ENCODE measurements at regions not wholly inside any gene's neighbourhood (a gene's known extent, or its start where the extent isn't known, plus 50 kb on each side); places are given as distances from the start of the nearest gene placed in this dataset.

GRCh38 chr12:111175396-111176094 is 193.3 kb downstream of the PHETA1 start:
- TF ChIP-seq CTCF (IDR thresholded peaks at IDR 0.05) (no peak), POLR2A (IDR thresholded peaks at IDR 0.05) (no peak), EP300 (IDR thresholded peaks at IDR 0.05; ENCODE audit: low read depth) (no peak), POLR2AphosphoS5 (IDR thresholded peaks at IDR 0.05) (no peak)

Measured in transverse colon (tissue), 4 donors.